ENCODE measurements at regions not wholly inside any gene's neighbourhood (a gene's known extent, or its start where the extent isn't known, plus 50 kb on each side); places are given as distances from the start of the nearest gene placed in this dataset.

GRCh38 chr13:48761256-48761655, 107.5 kb downstream of the CYSLTR2 start:
- H3K27me3 Mint-ChIP-seq (ENCODE audit: low read depth), result peaks cover 25% of the 10 kb centered on the region
- no peak for DNase-seq (ENCODE audit: low spot score)
- no peaks in the 10 kb centered on the region for H3K4me1 Mint-ChIP-seq (ENCODE audit: low read depth)
- H3K4me3 Mint-ChIP-seq, result no peak overlapping the region
- peaks cover 33% of the 10 kb centered on the region for H3K9me3 Mint-ChIP-seq
- no peak overlapping the region for H3K27ac Mint-ChIP-seq
- no peaks in the 10 kb centered on the region for H3K36me3 Mint-ChIP-seq (ENCODE audit: low read depth)

GRCh38 chr13:48769107-48769704, 115.5 kb downstream of the CYSLTR2 start:
- peaks cover 21% of the 10 kb centered on the region for H3K27me3 Mint-ChIP-seq (ENCODE audit: low read depth)
- H3K4me1 Mint-ChIP-seq (ENCODE audit: low read depth), result peaks cover 7% of the 10 kb centered on the region
- no peaks in the 10 kb centered on the region for H3K36me3 Mint-ChIP-seq (ENCODE audit: low read depth)
- no peak overlapping the region for H3K4me3 Mint-ChIP-seq
- no peak overlapping the region for H3K27ac Mint-ChIP-seq
- peak; percentile 71 for DNase-seq (ENCODE audit: low spot score)
- H3K9me3 Mint-ChIP-seq, result peaks cover 17% of the 10 kb centered on the region

- Mint-ChIP-seq H3K36me3 (ENCODE audit: low read depth) (no peaks in the 10 kb centered on the region), H3K27ac (no peak overlapping the region), H3K9me3 (peaks cover 6% of the 10 kb centered on the region), H3K27me3 (ENCODE audit: low read depth) (peaks cover 20% of the 10 kb centered on the region), H3K4me3 (no peak overlapping the region), H3K4me1 (ENCODE audit: low read depth) (peaks cover 7% of the 10 kb centered on the region)
- no peak for DNase-seq (ENCODE audit: low spot score)
Observed at GRCh38 chr13:48770372-48770771, 116.6 kb downstream of the CYSLTR2 start.

- Mint-ChIP-seq H3K36me3 (ENCODE audit: low read depth) (no peaks in the 10 kb centered on the region), H3K4me1 (ENCODE audit: low read depth) (peaks cover 7% of the 10 kb centered on the region), H3K27me3 (ENCODE audit: low read depth) (peaks cover 17% of the 10 kb centered on the region), H3K27ac (no peak overlapping the region), H3K4me3 (no peak overlapping the region), H3K9me3 (no peaks in the 10 kb centered on the region)
- no peak for DNase-seq (ENCODE audit: low spot score)
Observed at GRCh38 chr13:48772908-48773307, 119.2 kb downstream of the CYSLTR2 start.

- no peak for DNase-seq (ENCODE audit: low spot score)
- H3K9me3 Mint-ChIP-seq, result no peaks in the 10 kb centered on the region
- H3K4me1 Mint-ChIP-seq (ENCODE audit: low read depth), result peaks cover 7% of the 10 kb centered on the region
- no peak overlapping the region for H3K27ac Mint-ChIP-seq
- H3K36me3 Mint-ChIP-seq (ENCODE audit: low read depth), result no peaks in the 10 kb centered on the region
- no peak overlapping the region for H3K4me3 Mint-ChIP-seq
- H3K27me3 Mint-ChIP-seq (ENCODE audit: low read depth), result peaks cover 18% of the 10 kb centered on the region
Observed at GRCh38 chr13:48773531-48774275, 120.0 kb downstream of the CYSLTR2 start.

GRCh38 chr13:48775285-48775684, 121.6 kb downstream of the CYSLTR2 start:
- no peak for DNase-seq (ENCODE audit: low spot score)
- H3K4me1 Mint-ChIP-seq (ENCODE audit: low read depth), result peaks cover 4% of the 10 kb centered on the region
- H3K27me3 Mint-ChIP-seq (ENCODE audit: low read depth), result peaks cover 17% of the 10 kb centered on the region
- no peak overlapping the region for H3K27ac Mint-ChIP-seq
- H3K9me3 Mint-ChIP-seq, result peaks cover 9% of the 10 kb centered on the region
- H3K4me3 Mint-ChIP-seq, result no peak overlapping the region
- no peaks in the 10 kb centered on the region for H3K36me3 Mint-ChIP-seq (ENCODE audit: low read depth)

GRCh38 chr13:48775804-48776203, 122.1 kb downstream of the CYSLTR2 start:
- no peaks in the 10 kb centered on the region for H3K36me3 Mint-ChIP-seq (ENCODE audit: low read depth)
- no peak overlapping the region for H3K27ac Mint-ChIP-seq
- H3K9me3 Mint-ChIP-seq, result peaks cover 14% of the 10 kb centered on the region
- H3K4me3 Mint-ChIP-seq, result no peak overlapping the region
- H3K27me3 Mint-ChIP-seq (ENCODE audit: low read depth), result peaks cover 17% of the 10 kb centered on the region
- peaks cover 4% of the 10 kb centered on the region for H3K4me1 Mint-ChIP-seq (ENCODE audit: low read depth)
- no peak for DNase-seq (ENCODE audit: low spot score)

- DNase-seq (ENCODE audit: low spot score), result no peak
- Mint-ChIP-seq H3K4me1 (ENCODE audit: low read depth) (peaks cover 4% of the 10 kb centered on the region), H3K4me3 (no peak overlapping the region), H3K27ac (no peak overlapping the region), H3K36me3 (ENCODE audit: low read depth) (no peaks in the 10 kb centered on the region), H3K27me3 (ENCODE audit: low read depth) (peaks cover 17% of the 10 kb centered on the region), H3K9me3 (peaks cover 19% of the 10 kb centered on the region)
Observed at GRCh38 chr13:48776401-48776800, 122.7 kb downstream of the CYSLTR2 start.

GRCh38 chr13:48778610-48779009, 124.9 kb downstream of the CYSLTR2 start:
- Mint-ChIP-seq H3K36me3 (ENCODE audit: low read depth) (no peaks in the 10 kb centered on the region), H3K27ac (no peak overlapping the region), H3K4me3 (no peak overlapping the region), H3K9me3 (peaks cover 26% of the 10 kb centered on the region), H3K27me3 (ENCODE audit: low read depth) (peaks cover 17% of the 10 kb centered on the region), H3K4me1 (ENCODE audit: low read depth) (no peaks in the 10 kb centered on the region)
- no peak for DNase-seq (ENCODE audit: low spot score)

GRCh38 chr13:48780713-48781341, 127.1 kb downstream of the CYSLTR2 start:
- Mint-ChIP-seq H3K4me3 (no peak overlapping the region), H3K4me1 (ENCODE audit: low read depth) (no peaks in the 10 kb centered on the region), H3K27ac (no peak overlapping the region), H3K27me3 (ENCODE audit: low read depth) (peaks cover 10% of the 10 kb centered on the region), H3K36me3 (ENCODE audit: low read depth) (no peaks in the 10 kb centered on the region), H3K9me3 (peaks cover 26% of the 10 kb centered on the region)
- no peak for DNase-seq (ENCODE audit: low spot score)

- Mint-ChIP-seq H3K27ac (no peak overlapping the region), H3K4me3 (no peak overlapping the region)
Observed at GRCh38 chr13:48782429-48782840, 128.7 kb downstream of the CYSLTR2 start.

GRCh38 chr13:48783181-48783630, 129.5 kb downstream of the CYSLTR2 start:
- H3K4me3 Mint-ChIP-seq, result no peak overlapping the region
- H3K9me3 Mint-ChIP-seq, result peaks cover 26% of the 10 kb centered on the region
- no peak for DNase-seq (ENCODE audit: low spot score)
- H3K36me3 Mint-ChIP-seq (ENCODE audit: low read depth), result no peaks in the 10 kb centered on the region
- H3K4me1 Mint-ChIP-seq (ENCODE audit: low read depth), result no peaks in the 10 kb centered on the region
- peak overlapping the region; percentile 17 for H3K27ac Mint-ChIP-seq
- peaks cover 3% of the 10 kb centered on the region for H3K27me3 Mint-ChIP-seq (ENCODE audit: low read depth)

More at GRCh38 chr13:48782429-48782840, 128.7 kb downstream of the CYSLTR2 start:
- Mint-ChIP-seq H3K4me1 (ENCODE audit: low read depth) (no peaks in the 10 kb centered on the region), H3K36me3 (ENCODE audit: low read depth) (no peaks in the 10 kb centered on the region), H3K27me3 (ENCODE audit: low read depth) (peaks cover 6% of the 10 kb centered on the region), H3K9me3 (peaks cover 26% of the 10 kb centered on the region)
- DNase-seq (ENCODE audit: low spot score), result no peak

GRCh38 chr13:48783695-48784230, 130.0 kb downstream of the CYSLTR2 start:
- H3K4me1 Mint-ChIP-seq (ENCODE audit: low read depth), result no peaks in the 10 kb centered on the region
- H3K36me3 Mint-ChIP-seq (ENCODE audit: low read depth), result no peaks in the 10 kb centered on the region
- peaks cover 26% of the 10 kb centered on the region for H3K9me3 Mint-ChIP-seq
- DNase-seq (ENCODE audit: low spot score), result no peak
- H3K27me3 Mint-ChIP-seq (ENCODE audit: low read depth), result peaks cover 3% of the 10 kb centered on the region
- H3K4me3 Mint-ChIP-seq, result no peak overlapping the region
- no peak overlapping the region for H3K27ac Mint-ChIP-seq

GRCh38 chr13:48784916-48785548, 131.3 kb downstream of the CYSLTR2 start:
- H3K27ac Mint-ChIP-seq, result no peak overlapping the region
- no peaks in the 10 kb centered on the region for H3K36me3 Mint-ChIP-seq (ENCODE audit: low read depth)
- H3K27me3 Mint-ChIP-seq (ENCODE audit: low read depth), result no peaks in the 10 kb centered on the region
- H3K4me1 Mint-ChIP-seq (ENCODE audit: low read depth), result no peaks in the 10 kb centered on the region
- H3K4me3 Mint-ChIP-seq, result no peak overlapping the region
- no peak for DNase-seq (ENCODE audit: low spot score)
- H3K9me3 Mint-ChIP-seq, result peaks cover 20% of the 10 kb centered on the region

Measured in T-helper 2 cell treated with Interferon-gamma antibody and Interleukin-4, amounts not matched to agents 5 μg/mL and 100 μg/mL, for 36 hours (primary cell).